NCI-H146 treated with DMSO at 0.1 percent for 48 hours (cell line): ENCODE measurements at regions not wholly inside any gene's neighbourhood (a gene's known extent, or its start where the extent isn't known, plus 50 kb on each side); places are given as distances from the start of the nearest gene placed in this dataset.

Experiments
- DNase-seq: peaks from one replicate; lab custom pipeline; 2025; ENCODE audit not compliant: unreplicated experiment; lab: John Stamatoyannopoulos, UW

DNA sequence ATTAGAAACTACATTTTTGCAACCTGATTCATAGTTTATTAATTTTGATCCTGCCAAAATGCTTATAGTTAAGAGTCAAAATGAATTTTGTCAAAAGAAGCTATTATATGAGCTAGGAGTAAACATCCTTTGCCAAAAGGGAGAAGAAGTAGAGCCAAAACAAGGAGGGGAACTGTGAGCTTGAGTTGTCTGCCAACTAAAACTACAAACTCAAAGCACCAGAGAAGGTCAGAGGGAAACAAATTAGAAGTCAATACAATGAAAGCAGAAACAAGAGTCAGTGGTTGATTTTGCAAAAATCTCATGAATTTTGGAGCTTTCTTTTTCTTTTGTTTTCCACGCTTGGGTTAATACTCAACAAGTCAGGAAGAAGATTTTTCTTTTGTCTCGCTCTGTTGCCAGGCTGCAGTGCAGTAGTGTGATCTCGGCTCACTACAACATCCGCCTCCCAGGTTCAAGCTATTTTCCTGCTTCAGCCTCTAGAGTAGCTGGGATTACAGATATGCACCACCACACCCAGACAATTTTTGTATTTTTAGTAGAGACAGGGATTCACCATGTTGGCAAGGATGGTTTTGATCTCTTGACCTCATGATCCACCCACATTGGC is 508.5 kb downstream of the RIT2 start:
- no peak for DNase-seq

DNA sequence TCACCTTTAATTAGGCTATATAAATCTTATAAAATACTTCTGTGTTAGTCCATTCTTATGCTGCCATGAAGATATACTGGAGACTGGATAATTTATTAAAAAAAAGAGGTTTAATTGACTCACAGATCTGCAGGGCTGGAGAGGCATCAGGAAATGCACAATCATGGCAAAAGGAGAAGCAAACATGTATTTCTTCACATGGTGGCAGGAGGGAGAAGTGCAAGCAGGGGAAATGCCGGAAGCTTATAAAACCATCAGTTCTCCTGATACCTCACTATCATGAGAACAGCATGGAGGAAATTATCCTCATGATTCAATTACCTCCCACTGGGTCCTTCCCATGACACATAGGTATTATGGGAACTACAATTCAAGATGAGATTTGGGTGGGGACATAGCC is 504.4 kb downstream of the RIT2 start:
- DNase-seq = no peak

DNA sequence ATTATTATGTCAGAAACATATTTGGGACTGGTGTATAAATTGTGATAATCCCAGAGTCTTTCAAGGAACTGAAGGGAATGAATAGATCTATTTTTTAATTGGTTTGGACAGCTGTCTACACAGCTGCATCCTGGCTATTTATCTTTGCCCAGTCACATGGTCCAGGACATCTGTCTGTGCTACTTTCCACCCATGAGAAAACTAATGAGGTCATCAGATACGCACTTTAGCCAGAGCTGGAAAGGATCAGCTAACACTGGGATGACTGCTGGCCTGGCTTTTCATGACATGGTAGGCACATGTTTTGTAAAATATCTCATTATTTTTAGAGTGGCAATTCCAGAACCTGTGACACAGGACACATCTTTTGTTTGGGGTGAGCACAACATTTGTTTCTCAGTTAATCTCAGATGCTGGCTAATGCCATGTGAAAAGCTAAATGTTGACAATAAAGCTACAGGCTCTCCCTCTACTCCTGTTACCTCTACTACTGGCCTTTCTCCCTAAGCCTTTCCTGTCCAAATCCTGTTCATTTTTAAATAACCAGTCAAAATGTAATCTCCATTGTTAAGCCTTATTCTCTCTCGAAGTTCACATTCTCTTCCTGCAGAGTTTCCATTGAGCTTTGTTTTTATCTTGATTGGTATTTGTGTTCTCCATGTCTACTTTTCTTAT is 500.7 kb downstream of the RIT2 start:
- peak; percentile 100 for DNase-seq

DNA sequence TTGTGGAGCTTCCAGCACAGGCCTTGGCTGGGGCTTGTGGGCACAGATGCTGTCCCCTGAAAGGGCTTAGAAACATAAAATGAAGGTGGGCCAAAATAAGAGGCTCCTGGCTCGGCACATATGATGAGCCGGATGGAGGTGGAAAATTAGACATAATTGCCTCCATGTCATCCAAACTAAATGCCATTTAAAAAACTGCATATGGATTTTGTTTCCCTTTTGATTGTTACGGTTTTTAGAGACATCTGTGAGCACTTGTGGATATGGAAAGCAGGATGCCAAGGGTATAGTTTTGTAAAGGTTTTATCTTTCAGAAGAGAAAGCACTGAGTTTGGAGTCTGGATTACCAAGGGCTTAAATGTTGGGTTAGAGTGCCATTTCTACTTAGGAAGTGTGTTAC is 498.3 kb downstream of the RIT2 start:
- no peak for DNase-seq

DNA sequence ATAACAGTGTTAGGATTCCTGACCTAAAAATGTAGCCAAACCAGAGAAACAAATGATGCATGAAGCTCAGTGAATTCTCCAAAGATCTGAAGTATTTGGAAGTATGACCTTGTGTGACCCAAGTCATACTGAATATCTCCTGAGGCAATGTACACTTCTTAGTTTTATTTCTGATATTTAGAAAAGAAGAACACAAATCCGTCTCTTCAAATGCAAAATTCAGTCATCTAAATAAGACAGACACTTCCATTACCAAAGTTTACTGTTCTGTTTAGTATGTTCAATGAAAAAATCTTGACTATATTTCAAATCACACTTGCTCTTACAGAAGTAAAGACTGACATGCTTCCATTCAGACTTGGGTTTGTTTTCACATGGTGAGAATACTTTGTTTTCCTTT is 495.7 kb downstream of the RIT2 start:
- no peak for DNase-seq

DNA sequence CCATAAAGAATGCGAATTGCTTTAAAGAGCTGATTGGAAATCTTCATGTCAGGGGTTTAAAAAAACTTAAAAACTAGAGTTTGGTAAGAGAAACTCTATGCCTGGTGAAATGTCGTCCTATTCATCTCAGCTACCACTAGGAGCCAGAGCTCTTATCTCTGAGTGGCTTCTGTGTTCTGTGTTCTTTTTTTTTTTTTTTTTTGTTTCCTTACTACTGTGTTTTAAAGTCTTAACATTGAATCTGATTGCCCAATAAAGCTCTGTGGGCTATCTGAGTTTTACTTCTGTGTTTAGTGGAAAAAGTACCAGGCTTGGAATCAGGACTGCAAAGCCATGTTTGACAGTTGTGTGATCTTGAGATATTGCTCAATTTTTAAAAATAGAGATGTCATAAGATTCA is 494.8 kb downstream of the RIT2 start:
- DNase-seq = no peak

DNA sequence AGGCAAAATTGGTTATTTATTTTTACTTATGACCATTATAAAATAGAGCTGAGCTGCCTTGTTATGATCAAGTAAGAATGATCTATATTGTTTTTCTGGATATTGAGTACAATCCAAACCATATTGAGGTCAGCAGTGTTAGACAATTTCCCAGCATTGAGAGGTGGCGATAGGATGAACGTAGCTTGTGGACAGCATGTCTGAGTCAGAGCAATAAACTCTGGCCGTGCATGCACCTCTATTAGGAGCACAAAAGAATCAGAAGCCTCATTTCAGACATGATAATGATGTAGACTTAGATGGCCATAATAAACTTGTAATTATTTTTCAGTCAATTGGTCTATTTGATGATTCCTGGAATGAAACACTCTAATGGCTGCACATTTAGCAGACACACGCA is 491.6 kb downstream of the RIT2 start:
- peak; percentile 99 for DNase-seq

DNA sequence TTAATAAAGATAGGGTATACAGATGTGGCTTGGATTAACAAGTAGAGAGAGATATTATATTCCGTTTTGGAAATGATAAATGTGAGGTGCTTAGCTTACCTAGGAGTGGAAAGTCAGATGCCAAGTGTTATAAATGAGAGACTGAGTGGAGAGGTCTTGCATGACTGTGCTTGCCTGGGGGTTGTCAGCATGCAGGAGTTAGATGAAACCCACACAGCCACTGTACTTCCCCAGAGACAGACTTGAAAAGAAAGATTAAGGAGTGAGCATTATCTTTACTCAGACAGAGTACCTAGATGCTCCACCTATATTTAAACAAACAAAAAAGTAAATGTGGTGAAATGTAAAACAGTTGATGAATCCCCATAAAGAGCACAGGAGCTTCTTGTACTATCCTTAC is 482.7 kb downstream of the RIT2 start:
- no peak for DNase-seq

DNA sequence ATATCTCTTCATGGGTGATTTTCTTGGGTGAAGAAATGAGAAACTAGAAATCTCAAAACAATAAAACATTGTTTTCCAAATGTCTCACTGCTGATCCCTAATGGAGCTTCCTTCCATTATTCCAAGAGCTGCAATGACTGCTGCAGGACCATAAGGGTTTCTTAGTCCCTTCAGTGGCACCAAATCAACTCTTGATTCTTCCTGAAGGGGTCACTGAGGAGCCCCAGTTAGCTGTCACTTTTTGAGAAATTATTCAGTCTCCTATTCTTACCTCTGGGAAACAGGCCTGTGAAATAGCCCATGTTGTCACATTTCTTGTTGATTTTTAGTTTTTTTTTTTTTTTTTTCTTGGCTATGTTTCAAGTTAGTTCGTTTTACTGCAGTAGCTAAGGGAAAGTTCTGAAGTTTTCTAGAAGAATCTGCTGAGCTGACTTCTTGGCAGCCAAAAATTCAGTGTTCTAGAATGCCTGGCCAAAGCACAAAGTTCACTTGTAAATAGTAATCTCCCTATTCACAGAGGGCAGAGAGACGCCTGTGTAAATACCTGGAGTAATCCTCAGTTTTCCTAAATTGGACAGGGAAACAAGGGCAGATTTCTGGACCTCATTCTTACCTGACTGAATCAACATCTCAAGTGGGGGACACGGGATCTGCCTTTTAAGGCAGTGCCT is 480.0 kb downstream of the RIT2 start:
- DNase-seq = no peak

DNA sequence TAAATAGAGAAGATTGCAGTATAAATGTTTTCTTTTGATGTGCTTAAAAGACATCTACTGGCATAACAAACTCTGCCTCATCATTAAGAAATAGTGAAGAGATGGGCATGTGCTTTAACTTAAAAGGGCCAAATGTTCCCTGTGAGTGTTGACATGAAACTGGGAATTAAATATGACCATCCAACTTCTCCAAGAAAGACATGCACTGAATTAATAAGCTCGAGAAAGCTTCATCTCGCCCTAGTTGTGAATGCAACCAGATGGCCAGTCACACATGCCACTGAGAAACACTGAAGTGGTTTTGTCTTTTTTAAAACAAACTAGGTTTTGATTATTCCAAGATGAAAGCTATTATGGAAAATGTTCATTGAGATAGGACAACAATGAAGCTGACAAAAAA is 479.2 kb downstream of the RIT2 start:
- no peak for DNase-seq

DNA sequence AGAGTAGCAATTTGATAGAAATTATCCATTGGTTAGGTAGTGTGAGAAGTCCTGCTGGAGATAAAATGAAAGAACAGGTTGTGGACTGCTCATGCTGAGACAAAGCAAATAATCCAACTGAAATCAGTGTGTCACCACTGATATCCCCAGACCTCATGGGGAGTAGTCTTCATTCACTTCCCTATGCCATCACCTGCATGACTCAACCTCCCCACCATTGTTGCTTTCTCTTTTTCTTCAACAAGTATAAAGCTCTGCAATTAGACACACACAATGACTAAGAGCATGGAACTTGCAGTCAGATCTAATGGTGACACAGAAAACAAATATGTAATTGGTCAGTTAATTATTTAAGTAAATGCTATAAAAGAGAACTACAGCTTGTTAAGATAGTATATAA is 475.3 kb downstream of the RIT2 start:
- DNase-seq = peak; percentile 99

DNA sequence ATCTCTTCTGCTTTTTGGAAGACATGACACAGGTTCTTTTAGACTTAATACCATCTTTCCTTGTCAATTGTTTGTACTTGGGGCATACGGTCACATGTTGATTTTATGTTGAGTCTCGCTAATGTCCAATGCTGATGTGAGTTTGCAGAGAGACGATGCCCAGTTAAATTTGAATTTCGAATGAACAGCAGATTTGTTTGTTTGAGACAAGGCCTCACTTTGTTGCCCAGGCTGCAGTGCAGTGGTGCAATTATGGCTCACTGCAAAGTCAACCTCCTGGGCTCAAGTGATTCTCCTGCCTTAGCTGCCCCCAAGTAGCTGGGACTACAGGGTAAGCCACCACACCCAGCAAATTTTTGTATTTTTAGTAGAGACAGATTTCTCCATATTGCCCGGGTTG is 473.5 kb downstream of the RIT2 start:
- DNase-seq = no peak

DNA sequence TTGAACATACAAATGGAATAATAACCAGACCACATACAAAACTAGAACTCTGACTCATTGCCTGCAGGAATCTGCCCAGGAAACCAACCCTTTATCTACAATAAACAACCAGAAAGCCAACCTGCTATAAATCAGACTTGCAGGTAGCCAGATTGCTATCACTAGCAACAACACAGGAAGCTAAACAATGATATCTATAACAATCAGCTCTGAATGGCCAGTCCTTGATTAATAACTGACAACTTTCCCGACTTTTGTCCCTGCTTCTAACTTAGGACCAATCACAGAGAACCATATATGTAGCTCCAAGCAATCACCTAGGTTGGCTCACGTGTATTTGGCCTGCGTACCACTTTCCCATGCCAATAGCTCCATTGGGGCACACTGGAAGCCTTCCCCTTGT is 470.8 kb downstream of the RIT2 start:
- peak; percentile 75 for DNase-seq

DNA sequence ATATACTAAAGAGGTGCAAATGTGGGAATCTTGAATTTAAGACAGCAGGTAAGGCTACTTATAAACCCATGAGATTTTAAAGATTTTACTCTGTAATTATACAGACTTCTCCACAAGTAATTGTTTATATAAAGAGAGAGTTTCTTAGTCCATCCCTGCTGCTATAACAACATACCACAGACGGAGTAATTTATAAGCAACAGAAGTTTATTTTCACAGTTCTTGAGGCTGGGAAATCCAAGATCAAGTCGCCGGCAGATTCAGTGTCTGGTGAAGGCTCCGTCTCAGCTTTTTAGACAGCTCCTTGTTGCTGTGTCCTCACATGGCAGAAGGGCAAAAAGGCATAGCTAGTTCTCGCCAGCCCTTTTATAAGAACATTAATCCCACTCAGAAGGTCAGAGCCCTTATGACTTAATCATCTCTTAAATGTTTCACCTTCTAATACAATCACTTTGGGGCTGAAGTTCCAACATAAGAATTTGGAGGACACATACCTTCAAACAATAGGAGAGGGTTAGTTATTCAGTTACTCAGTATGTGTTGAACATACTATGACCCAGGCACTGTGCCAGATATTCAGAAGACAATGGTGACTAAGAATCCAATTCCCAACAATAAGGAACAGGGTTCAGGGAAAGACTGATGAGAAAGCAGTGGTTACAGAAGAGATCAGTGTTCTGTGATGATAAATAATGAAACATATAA is 466.0 kb downstream of the RIT2 start:
- DNase-seq = no peak

DNA sequence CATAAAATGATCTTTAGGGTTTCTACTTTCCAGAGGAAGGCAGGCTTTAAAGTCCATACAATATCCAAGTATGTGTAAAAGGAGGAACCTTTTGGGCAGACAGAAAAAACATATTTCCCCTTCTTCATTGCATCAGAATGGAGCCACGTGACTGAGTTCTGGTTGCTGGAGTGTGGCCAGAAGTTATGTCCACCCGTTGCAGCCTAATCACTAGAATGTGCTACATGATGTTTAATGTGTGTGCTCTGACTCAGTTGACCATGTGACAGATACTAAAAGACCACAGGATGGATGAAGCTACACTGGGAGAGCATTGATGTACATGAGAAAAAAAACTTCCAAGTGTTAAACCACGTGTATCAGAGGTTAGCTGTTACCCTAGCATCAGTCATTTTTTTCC is 460.9 kb downstream of the RIT2 start:
- no peak for DNase-seq

DNA sequence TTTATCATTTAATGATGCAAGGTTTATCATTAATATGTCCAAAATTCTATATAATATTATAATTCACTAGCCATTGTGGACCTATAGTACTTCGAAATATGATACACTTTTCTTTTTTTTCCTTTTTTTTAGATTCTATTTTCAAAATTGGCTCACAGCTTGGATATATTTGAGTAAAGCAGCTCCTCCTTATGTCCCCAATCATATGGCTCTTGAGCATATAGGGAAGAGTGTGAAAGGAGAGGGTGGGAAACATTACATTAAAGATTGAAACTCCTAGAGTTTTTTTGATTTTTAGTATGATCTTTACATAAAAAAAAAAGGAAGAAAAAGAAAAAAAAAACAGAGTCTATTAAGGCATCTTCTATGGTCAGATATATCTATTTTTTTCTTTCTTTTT is 457.9 kb downstream of the RIT2 start:
- DNase-seq = no peak

DNA sequence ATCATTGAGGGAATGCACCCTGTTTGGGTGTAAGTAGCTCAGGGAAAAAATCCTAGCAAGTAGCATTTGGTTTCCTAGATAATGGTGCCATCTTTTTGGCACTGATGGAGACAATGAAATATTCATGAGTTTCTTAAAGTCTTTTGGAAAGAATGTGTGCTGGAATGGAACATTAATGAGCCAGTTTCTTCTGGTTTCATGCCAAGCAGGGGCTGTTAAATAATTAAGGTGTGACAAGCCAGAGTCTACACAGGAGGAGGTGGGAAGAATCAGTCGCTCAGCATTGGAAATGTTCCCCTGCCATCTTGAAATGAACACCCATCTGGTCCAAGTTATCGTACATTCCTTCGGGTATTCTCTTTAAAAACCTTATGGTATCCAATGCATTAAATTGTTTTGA is 457.3 kb downstream of the RIT2 start:
- no peak for DNase-seq

DNA sequence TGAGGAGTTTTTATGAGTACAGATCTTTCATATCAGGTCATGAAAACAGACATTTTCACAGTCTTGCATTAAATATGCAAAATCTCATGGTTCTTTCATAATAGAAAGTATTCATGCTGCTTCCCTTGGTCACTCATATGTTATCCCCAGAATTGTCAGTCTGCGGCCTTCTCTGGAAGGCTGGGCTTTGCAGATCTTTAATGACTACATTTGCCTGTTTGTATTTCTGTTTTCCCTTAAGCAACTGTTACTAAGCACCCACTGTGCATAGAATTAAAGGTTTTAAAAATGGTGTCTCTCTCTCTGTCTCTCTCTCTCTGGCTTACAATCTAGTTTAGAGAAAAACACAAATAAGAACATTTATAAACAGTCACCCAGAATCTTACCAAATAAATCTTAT is 456.3 kb downstream of the RIT2 start:
- no peak for DNase-seq

DNA sequence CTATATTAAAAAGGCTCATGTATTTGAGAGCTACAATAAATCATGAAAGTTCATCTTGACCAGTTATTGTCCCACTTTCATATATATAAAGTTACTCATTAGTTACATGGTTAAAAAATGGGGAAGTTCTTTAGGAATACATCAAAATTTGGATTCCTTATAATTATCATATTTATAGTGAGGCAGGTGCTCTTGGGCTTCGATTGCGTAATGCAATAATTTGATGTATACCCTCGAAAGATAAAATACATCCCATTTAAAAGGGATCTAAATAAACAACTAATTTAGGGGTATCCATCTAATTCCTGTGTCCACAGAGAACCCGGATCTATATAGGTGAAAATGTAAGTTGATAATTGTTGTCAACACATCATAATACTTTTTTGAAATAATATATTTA is 444.6 kb downstream of the RIT2 start:
- DNase-seq = no peak

DNA sequence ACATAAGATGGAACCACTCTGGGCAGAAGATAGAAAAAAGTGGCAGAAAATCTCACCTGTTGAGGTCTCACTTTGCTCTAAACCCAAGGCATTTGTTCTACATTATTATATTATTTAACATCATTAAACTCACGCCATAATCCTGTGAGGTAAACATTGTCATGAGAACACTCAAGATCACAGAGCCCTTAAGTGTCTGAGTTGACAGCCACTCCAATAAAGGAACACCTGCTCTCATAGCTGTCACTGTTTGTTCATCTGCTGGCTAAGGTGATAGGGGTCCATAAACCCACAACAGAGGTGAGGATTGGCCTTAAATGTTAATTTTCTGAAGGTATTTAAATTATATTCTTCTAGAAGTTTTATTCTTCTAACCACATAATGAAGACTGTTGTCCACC is 439.7 kb downstream of the RIT2 start:
- peak; percentile 96 for DNase-seq

DNA sequence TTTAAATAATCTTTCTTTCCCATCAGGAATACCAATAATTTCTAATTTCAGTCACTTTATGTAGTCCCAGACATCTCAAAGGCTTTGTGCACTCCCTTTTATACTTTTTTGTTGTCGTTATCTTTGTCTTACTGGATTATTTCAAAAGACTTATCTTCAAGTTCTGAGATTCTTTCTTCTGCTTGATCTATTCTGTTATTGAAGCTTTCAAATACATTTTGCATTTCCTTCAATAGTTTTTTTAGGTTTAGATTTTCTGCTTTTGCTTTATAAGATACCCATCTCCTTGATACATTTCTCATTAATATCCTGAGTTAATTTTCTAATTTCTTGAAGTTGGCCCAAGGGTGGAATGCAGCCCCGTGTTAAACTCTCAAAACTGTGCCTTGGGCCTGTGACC is 432.4 kb downstream of the RIT2 start:
- no peak for DNase-seq

DNA sequence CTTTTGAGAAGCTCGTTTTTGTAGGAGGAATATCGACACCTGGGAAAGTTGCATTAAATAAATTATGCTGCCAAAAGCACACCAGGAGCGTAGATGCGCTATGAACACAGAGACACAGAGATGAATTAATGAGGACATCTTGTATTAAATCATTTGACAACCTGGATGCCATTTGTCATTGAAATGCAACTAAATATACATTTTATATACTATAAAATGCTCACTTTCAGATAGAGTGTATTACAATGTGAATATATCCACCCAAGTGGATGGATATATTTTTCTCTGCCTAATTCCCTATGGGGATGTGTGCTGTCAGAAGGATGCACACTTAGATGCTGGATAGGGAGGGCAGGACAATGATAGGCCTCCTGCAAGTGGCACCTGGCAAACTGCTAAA is 426.2 kb downstream of the RIT2 start:
- no peak for DNase-seq
